ENCODE measurements at regions not wholly inside any gene's neighbourhood (a gene's known extent, or its start where the extent isn't known, plus 50 kb on each side); places are given as distances from the start of the nearest gene placed in this dataset.

- Histone ChIP-seq H3K27me3 (ENCODE audit: control insufficient read depth in 1 of 2, insufficient read depth in 2 of 2, low read length in 2 of 2) (no peaks in the 10 kb centered on the region), H3K27ac (ENCODE audit: low read depth, low read length) (no peak overlapping the region), H3K4me3 (ENCODE audit: low read depth in 1 of 2, low read length in 2 of 2) (no peak overlapping the region), H3K36me3 (ENCODE audit: insufficient read depth, low read length) (no peaks in the 10 kb centered on the region), H3K9ac (ENCODE audit: low read length) (no peak overlapping the region), H3K9me3 (ENCODE audit: low read length) (no peaks in the 10 kb centered on the region), H3K4me1 (ENCODE audit: insufficient read depth, low read length) (peaks cover 5% of the 10 kb centered on the region)
Observed at GRCh38 chr16:73237601-73238000, 189.7 kb upstream of the ZFHX3 start.

GRCh38 chr16:73234496-73234895 lies 186.6 kb upstream of the ZFHX3 start:
- no peak overlapping the region for H3K27ac ChIP-seq (ENCODE audit: low read depth, low read length)
- H3K36me3 ChIP-seq (ENCODE audit: insufficient read depth, low read length): no peaks in the 10 kb centered on the region
- no peaks in the 10 kb centered on the region for H3K9me3 ChIP-seq (ENCODE audit: low read length)
- peaks cover 5% of the 10 kb centered on the region for H3K4me1 ChIP-seq (ENCODE audit: insufficient read depth, low read length)
- no peak overlapping the region for H3K4me3 ChIP-seq (ENCODE audit: low read depth in 1 of 2, low read length in 2 of 2)
- H3K27me3 ChIP-seq (ENCODE audit: control insufficient read depth in 1 of 2, insufficient read depth in 2 of 2, low read length in 2 of 2): no peaks in the 10 kb centered on the region
- H3K9ac ChIP-seq (ENCODE audit: low read length): no peak overlapping the region

GRCh38 chr16:73233846-73234424 lies 186.0 kb upstream of the ZFHX3 start:
- H3K36me3 ChIP-seq (ENCODE audit: insufficient read depth, low read length): no peaks in the 10 kb centered on the region
- no peak overlapping the region for H3K9ac ChIP-seq (ENCODE audit: low read length)
- no peak overlapping the region for H3K4me3 ChIP-seq (ENCODE audit: low read depth in 1 of 2, low read length in 2 of 2)
- peaks cover 5% of the 10 kb centered on the region for H3K4me1 ChIP-seq (ENCODE audit: insufficient read depth, low read length)
- H3K9me3 ChIP-seq (ENCODE audit: low read length): no peaks in the 10 kb centered on the region
- no peak overlapping the region for H3K27ac ChIP-seq (ENCODE audit: low read depth, low read length)
- H3K27me3 ChIP-seq (ENCODE audit: control insufficient read depth in 1 of 2, insufficient read depth in 2 of 2, low read length in 2 of 2): no peaks in the 10 kb centered on the region

- no peaks in the 10 kb centered on the region for H3K9me3 ChIP-seq (ENCODE audit: low read length)
- no peak overlapping the region for H3K9ac ChIP-seq (ENCODE audit: low read length)
- no peaks in the 10 kb centered on the region for H3K36me3 ChIP-seq (ENCODE audit: insufficient read depth, low read length)
- H3K4me1 ChIP-seq (ENCODE audit: insufficient read depth, low read length): peaks cover 5% of the 10 kb centered on the region
- peak overlapping the region in 1 of 2 donors; percentile 38 for H3K4me3 ChIP-seq (ENCODE audit: low read depth in 1 of 2, low read length in 2 of 2)
- no peaks in the 10 kb centered on the region for H3K27me3 ChIP-seq (ENCODE audit: control insufficient read depth in 1 of 2, insufficient read depth in 2 of 2, low read length in 2 of 2)
- H3K27ac ChIP-seq (ENCODE audit: low read depth, low read length): no peak overlapping the region
Observed at GRCh38 chr16:73233329-73233765, 185.4 kb upstream of the ZFHX3 start.

GRCh38 chr16:73232555-73233328 lies 184.8 kb upstream of the ZFHX3 start:
- Histone ChIP-seq H3K4me1 (ENCODE audit: insufficient read depth, low read length) (peaks cover 5% of the 10 kb centered on the region), H3K4me3 (ENCODE audit: low read depth in 1 of 2, low read length in 2 of 2) (peak overlapping the region; percentile 35 to 38), H3K27ac (ENCODE audit: low read depth, low read length) (peak overlapping the region; percentile 51), H3K27me3 (ENCODE audit: control insufficient read depth in 1 of 2, insufficient read depth in 2 of 2, low read length in 2 of 2) (no peaks in the 10 kb centered on the region), H3K9me3 (ENCODE audit: low read length) (no peaks in the 10 kb centered on the region), H3K36me3 (ENCODE audit: insufficient read depth, low read length) (no peaks in the 10 kb centered on the region), H3K9ac (ENCODE audit: low read length) (no peak overlapping the region)

GRCh38 chr16:73231944-73232554 lies 184.1 kb upstream of the ZFHX3 start:
- Histone ChIP-seq H3K9me3 (ENCODE audit: low read length) (no peaks in the 10 kb centered on the region), H3K4me1 (ENCODE audit: insufficient read depth, low read length) (peaks cover 5% of the 10 kb centered on the region), H3K27ac (ENCODE audit: low read depth, low read length) (no peak overlapping the region), H3K9ac (ENCODE audit: low read length) (no peak overlapping the region), H3K36me3 (ENCODE audit: insufficient read depth, low read length) (no peaks in the 10 kb centered on the region), H3K4me3 (ENCODE audit: low read depth in 1 of 2, low read length in 2 of 2) (peak overlapping the region; percentile 35 to 38), H3K27me3 (ENCODE audit: control insufficient read depth in 1 of 2, insufficient read depth in 2 of 2, low read length in 2 of 2) (no peaks in the 10 kb centered on the region)

GRCh38 chr16:73231379-73231778 lies 183.5 kb upstream of the ZFHX3 start:
- no peak overlapping the region for H3K9ac ChIP-seq (ENCODE audit: low read length)
- H3K9me3 ChIP-seq (ENCODE audit: low read length): no peaks in the 10 kb centered on the region
- no peaks in the 10 kb centered on the region for H3K36me3 ChIP-seq (ENCODE audit: insufficient read depth, low read length)
- no peak overlapping the region for H3K4me3 ChIP-seq (ENCODE audit: low read depth in 1 of 2, low read length in 2 of 2)
- H3K27ac ChIP-seq (ENCODE audit: low read depth, low read length): no peak overlapping the region
- H3K27me3 ChIP-seq (ENCODE audit: control insufficient read depth in 1 of 2, insufficient read depth in 2 of 2, low read length in 2 of 2): no peaks in the 10 kb centered on the region
- peaks cover 5% of the 10 kb centered on the region for H3K4me1 ChIP-seq (ENCODE audit: insufficient read depth, low read length)

- H3K4me1 ChIP-seq (ENCODE audit: insufficient read depth, low read length): peaks cover 5% of the 10 kb centered on the region
- no peaks in the 10 kb centered on the region for H3K36me3 ChIP-seq (ENCODE audit: insufficient read depth, low read length)
- H3K9me3 ChIP-seq (ENCODE audit: low read length): no peaks in the 10 kb centered on the region
- H3K27ac ChIP-seq (ENCODE audit: low read depth, low read length): no peak overlapping the region
- H3K4me3 ChIP-seq (ENCODE audit: low read depth in 1 of 2, low read length in 2 of 2): no peak overlapping the region
- no peak overlapping the region for H3K9ac ChIP-seq (ENCODE audit: low read length)
- no peaks in the 10 kb centered on the region for H3K27me3 ChIP-seq (ENCODE audit: control insufficient read depth in 1 of 2, insufficient read depth in 2 of 2, low read length in 2 of 2)
Observed at GRCh38 chr16:73230651-73231050, 182.7 kb upstream of the ZFHX3 start.

- Histone ChIP-seq H3K27ac (ENCODE audit: low read depth, low read length) (no peak overlapping the region), H3K9ac (ENCODE audit: low read length) (no peak overlapping the region), H3K4me1 (ENCODE audit: insufficient read depth, low read length) (peaks cover 4% of the 10 kb centered on the region), H3K9me3 (ENCODE audit: low read length) (no peaks in the 10 kb centered on the region), H3K27me3 (ENCODE audit: control insufficient read depth in 1 of 2, insufficient read depth in 2 of 2, low read length in 2 of 2) (no peaks in the 10 kb centered on the region), H3K36me3 (ENCODE audit: insufficient read depth, low read length) (no peaks in the 10 kb centered on the region), H3K4me3 (ENCODE audit: low read depth in 1 of 2, low read length in 2 of 2) (no peak overlapping the region)
Observed at GRCh38 chr16:73228649-73229048, 180.7 kb upstream of the ZFHX3 start.

GRCh38 chr16:73226675-73227074 lies 178.7 kb upstream of the ZFHX3 start:
- H3K4me1 ChIP-seq (ENCODE audit: insufficient read depth, low read length): no peaks in the 10 kb centered on the region
- no peak overlapping the region for H3K4me3 ChIP-seq (ENCODE audit: low read depth in 1 of 2, low read length in 2 of 2)
- H3K9ac ChIP-seq (ENCODE audit: low read length): no peak overlapping the region
- no peaks in the 10 kb centered on the region for H3K36me3 ChIP-seq (ENCODE audit: insufficient read depth, low read length)
- no peaks in the 10 kb centered on the region for H3K9me3 ChIP-seq (ENCODE audit: low read length)
- H3K27me3 ChIP-seq (ENCODE audit: control insufficient read depth in 1 of 2, insufficient read depth in 2 of 2, low read length in 2 of 2): no peaks in the 10 kb centered on the region
- H3K27ac ChIP-seq (ENCODE audit: low read depth, low read length): no peak overlapping the region

GRCh38 chr16:73225983-73226382 lies 178.1 kb upstream of the ZFHX3 start:
- H3K9ac ChIP-seq (ENCODE audit: low read length): no peak overlapping the region
- no peaks in the 10 kb centered on the region for H3K36me3 ChIP-seq (ENCODE audit: insufficient read depth, low read length)
- no peak overlapping the region for H3K4me3 ChIP-seq (ENCODE audit: low read depth in 1 of 2, low read length in 2 of 2)
- no peaks in the 10 kb centered on the region for H3K9me3 ChIP-seq (ENCODE audit: low read length)
- H3K4me1 ChIP-seq (ENCODE audit: insufficient read depth, low read length): no peaks in the 10 kb centered on the region
- no peak overlapping the region for H3K27ac ChIP-seq (ENCODE audit: low read depth, low read length)
- H3K27me3 ChIP-seq (ENCODE audit: control insufficient read depth in 1 of 2, insufficient read depth in 2 of 2, low read length in 2 of 2): no peaks in the 10 kb centered on the region

Data from muscle layer of colon (tissue), 2 donors.